Stimulated activated memory B cell treated with anti-CD40 and anti-IgM and Interleukin-4, amounts not matched to agents 10 μg/mL and 1 μg/mL and 100 μg/mL, for 72 hours (primary cell): ENCODE measurements at regions not wholly inside any gene's neighbourhood (a gene's known extent, or its start where the extent isn't known, plus 50 kb on each side); places are given as distances from the start of the nearest gene placed in this dataset.
"Not testable (repeated sequence)": the region's sequence is repeated elsewhere in the genome, so short reads cannot be mapped to it uniquely, and the experiment has no call there.

Experiments used
- ATAC-seq: fragments of 150-1000 bp; cut with Tn5 transposase; 2 replicates; pipeline ENCODE4 v1.10.0; 2021
- H3K27ac Mint-ChIP-seq: one replicate; pipeline ENCODE4 v1.8.0; 2022; ENCODE audit warnings: mild to moderate bottlenecking, mixed read lengths
- H3K27me3 Mint-ChIP-seq: one replicate; pipeline ENCODE4 v1.8.0; 2022; ENCODE audit warnings: mixed read lengths
- H3K36me3 Mint-ChIP-seq: one replicate; pipeline ENCODE4 v1.8.0; 2022; ENCODE audit warnings: mixed read lengths
- H3K4me1 Mint-ChIP-seq: one replicate; pipeline ENCODE4 v1.8.0; 2022; ENCODE audit warnings: mixed read lengths
- H3K4me3 Mint-ChIP-seq: one replicate; pipeline ENCODE4 v1.8.0; 2022; ENCODE audit warnings: mild to moderate bottlenecking, moderate library complexity, mixed read lengths
- H3K9me3 Mint-ChIP-seq: one replicate; pipeline ENCODE4 v1.8.0; 2022; ENCODE audit warnings: mixed read lengths

DNA sequence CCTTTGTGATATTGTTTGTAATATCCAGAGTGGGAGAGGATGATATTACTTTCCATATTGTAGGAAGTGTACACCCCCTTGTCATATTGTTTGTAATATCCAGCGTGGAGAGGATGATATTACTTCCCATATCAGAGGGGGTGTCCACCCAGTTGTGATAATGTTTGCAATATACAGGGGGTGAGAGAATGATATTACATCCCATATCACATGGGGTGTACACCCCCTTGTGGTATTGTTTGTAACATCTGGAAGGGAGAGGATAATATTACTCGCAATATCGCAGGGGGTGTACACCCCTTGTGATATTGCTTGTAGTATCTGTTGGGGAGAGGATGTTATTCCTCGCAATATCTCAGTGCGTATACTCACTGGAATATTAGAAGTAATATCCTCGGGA, 61.5 kb downstream of the PRSS23 start:
- H3K9me3 Mint-ChIP-seq: no peaks in the 10 kb centered on the region
- no peak overlapping the region for H3K4me3 Mint-ChIP-seq
- no peak for ATAC-seq
- no peaks in the 10 kb centered on the region for H3K36me3 Mint-ChIP-seq
- peaks cover 34% of the 10 kb centered on the region for H3K27me3 Mint-ChIP-seq
- no peaks in the 10 kb centered on the region for H3K4me1 Mint-ChIP-seq
- no peak overlapping the region for H3K27ac Mint-ChIP-seq

- peaks cover 24% of the 10 kb centered on the region for H3K27me3 Mint-ChIP-seq
- ATAC-seq: no peak
- H3K27ac Mint-ChIP-seq: no peak overlapping the region
- no peaks in the 10 kb centered on the region for H3K4me1 Mint-ChIP-seq
- no peak overlapping the region for H3K4me3 Mint-ChIP-seq
- no peaks in the 10 kb centered on the region for H3K9me3 Mint-ChIP-seq
- H3K36me3 Mint-ChIP-seq: no peaks in the 10 kb centered on the region
Measured at GRCh38 chr11:86863476-86863875, 63.1 kb downstream of the PRSS23 start.

GRCh38 chr11:86865436-86865835, 65.1 kb downstream of the PRSS23 start:
- H3K36me3 Mint-ChIP-seq: no peaks in the 10 kb centered on the region
- no peaks in the 10 kb centered on the region for H3K4me1 Mint-ChIP-seq
- ATAC-seq: no peak
- no peak overlapping the region for H3K4me3 Mint-ChIP-seq
- H3K27me3 Mint-ChIP-seq: peaks cover 4% of the 10 kb centered on the region
- no peaks in the 10 kb centered on the region for H3K9me3 Mint-ChIP-seq
- H3K27ac Mint-ChIP-seq: no peak overlapping the region

- H3K27ac Mint-ChIP-seq: no peak overlapping the region
- no peak for ATAC-seq
Measured at GRCh38 chr11:86869531-86869930, 69.2 kb downstream of the PRSS23 start.

GRCh38 chr11:86869966-86870570, 69.7 kb downstream of the PRSS23 start:
- Mint-ChIP-seq H3K4me1 (no peaks in the 10 kb centered on the region), H3K27me3 (no peaks in the 10 kb centered on the region), H3K9me3 (no peaks in the 10 kb centered on the region), H3K4me3 (no peak overlapping the region), H3K36me3 (no peaks in the 10 kb centered on the region), H3K27ac (no peak overlapping the region)
- peak; percentile 45 for ATAC-seq

More at GRCh38 chr11:86869531-86869930, 69.2 kb downstream of the PRSS23 start:
- no peak overlapping the region for H3K4me3 Mint-ChIP-seq
- no peaks in the 10 kb centered on the region for H3K36me3 Mint-ChIP-seq
- no peaks in the 10 kb centered on the region for H3K27me3 Mint-ChIP-seq
- H3K9me3 Mint-ChIP-seq: no peaks in the 10 kb centered on the region
- H3K4me1 Mint-ChIP-seq: no peaks in the 10 kb centered on the region

- H3K9me3 Mint-ChIP-seq: no peaks in the 10 kb centered on the region
- H3K4me1 Mint-ChIP-seq: no peaks in the 10 kb centered on the region
- no peaks in the 10 kb centered on the region for H3K36me3 Mint-ChIP-seq
- no peak overlapping the region for H3K4me3 Mint-ChIP-seq
- no peak overlapping the region for H3K27ac Mint-ChIP-seq
- no peaks in the 10 kb centered on the region for H3K27me3 Mint-ChIP-seq
- no peak for ATAC-seq
Measured at GRCh38 chr11:86873573-86874083, 73.3 kb downstream of the PRSS23 start.

- H3K27ac Mint-ChIP-seq: no peak overlapping the region
- H3K27me3 Mint-ChIP-seq: no peaks in the 10 kb centered on the region
- H3K36me3 Mint-ChIP-seq: no peaks in the 10 kb centered on the region
- ATAC-seq: peak; percentile 51
- no peaks in the 10 kb centered on the region for H3K9me3 Mint-ChIP-seq
- H3K4me1 Mint-ChIP-seq: no peaks in the 10 kb centered on the region
- no peak overlapping the region for H3K4me3 Mint-ChIP-seq
Measured at GRCh38 chr11:86874304-86875056, 74.1 kb downstream of the PRSS23 start.

GRCh38 chr11:86876716-86877234, 76.4 kb downstream of the PRSS23 start:
- Mint-ChIP-seq H3K9me3 (no peaks in the 10 kb centered on the region), H3K36me3 (no peaks in the 10 kb centered on the region), H3K4me1 (no peaks in the 10 kb centered on the region), H3K4me3 (no peak overlapping the region), H3K27me3 (no peaks in the 10 kb centered on the region), H3K27ac (no peak overlapping the region)
- no peak for ATAC-seq

DNA sequence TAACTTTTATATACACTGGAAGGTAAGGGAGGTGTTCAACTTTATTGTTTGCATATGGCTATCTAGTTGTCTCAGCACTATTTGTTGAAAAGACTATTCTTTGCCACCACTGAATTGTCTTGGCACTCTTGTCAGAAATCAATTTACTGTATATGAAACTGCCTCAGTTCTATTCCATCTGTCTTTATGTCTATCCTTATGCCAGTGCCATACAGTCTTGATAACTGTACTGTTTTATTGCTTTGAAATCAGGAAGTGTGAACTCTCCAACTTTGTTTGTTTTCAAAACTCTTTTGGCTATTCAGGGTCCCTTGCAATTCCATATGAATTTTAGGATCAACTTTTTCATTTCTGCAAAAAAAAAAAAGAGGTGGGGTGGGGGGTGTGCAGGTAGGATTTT, 77.2 kb downstream of the PRSS23 start:
- no peak for ATAC-seq
- no peaks in the 10 kb centered on the region for H3K4me1 Mint-ChIP-seq

DNA sequence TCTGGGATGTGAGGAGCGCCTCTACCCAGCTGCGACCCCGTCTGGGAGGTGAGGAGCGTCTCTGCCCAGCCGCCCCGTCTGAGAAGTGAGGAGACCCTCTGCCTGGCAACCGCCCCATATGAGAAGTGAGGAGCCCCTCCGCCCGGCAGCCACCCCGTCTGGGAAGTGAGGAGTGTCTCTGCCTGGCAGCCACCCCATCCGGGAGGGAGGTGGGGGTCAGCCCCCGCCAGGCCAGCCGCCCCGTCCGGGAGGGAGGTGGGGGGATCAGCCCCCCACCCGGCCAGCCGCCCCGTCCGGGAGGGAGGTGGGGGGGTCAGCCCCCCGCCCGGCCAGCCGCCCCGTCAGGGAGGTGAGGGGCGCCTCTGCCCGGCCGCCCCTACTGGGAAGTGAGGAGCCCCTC, 76.0 kb downstream of the FZD4 start:
- H3K27me3 Mint-ChIP-seq: peaks cover 14% of the 10 kb centered on the region
- not testable (repeated sequence) for H3K4me3 Mint-ChIP-seq, ATAC-seq, H3K4me1 Mint-ChIP-seq, H3K9me3 Mint-ChIP-seq, H3K27ac Mint-ChIP-seq, H3K36me3 Mint-ChIP-seq

More for the DNA sequence above, 77.2 kb downstream of the PRSS23 start:
- no peaks in the 10 kb centered on the region for H3K27me3 Mint-ChIP-seq
- no peaks in the 10 kb centered on the region for H3K36me3 Mint-ChIP-seq
- no peaks in the 10 kb centered on the region for H3K9me3 Mint-ChIP-seq
- H3K4me3 Mint-ChIP-seq: no peak overlapping the region
- no peak overlapping the region for H3K27ac Mint-ChIP-seq

- no peak overlapping the region for H3K4me3 Mint-ChIP-seq
- ATAC-seq: no peak
- peaks cover 22% of the 10 kb centered on the region for H3K27me3 Mint-ChIP-seq
- no peak overlapping the region for H3K27ac Mint-ChIP-seq
- H3K9me3 Mint-ChIP-seq: no peaks in the 10 kb centered on the region
- H3K36me3 Mint-ChIP-seq: no peaks in the 10 kb centered on the region
- no peaks in the 10 kb centered on the region for H3K4me1 Mint-ChIP-seq
Measured at GRCh38 chr11:86885311-86885710, 69.9 kb downstream of the FZD4 start.

DNA sequence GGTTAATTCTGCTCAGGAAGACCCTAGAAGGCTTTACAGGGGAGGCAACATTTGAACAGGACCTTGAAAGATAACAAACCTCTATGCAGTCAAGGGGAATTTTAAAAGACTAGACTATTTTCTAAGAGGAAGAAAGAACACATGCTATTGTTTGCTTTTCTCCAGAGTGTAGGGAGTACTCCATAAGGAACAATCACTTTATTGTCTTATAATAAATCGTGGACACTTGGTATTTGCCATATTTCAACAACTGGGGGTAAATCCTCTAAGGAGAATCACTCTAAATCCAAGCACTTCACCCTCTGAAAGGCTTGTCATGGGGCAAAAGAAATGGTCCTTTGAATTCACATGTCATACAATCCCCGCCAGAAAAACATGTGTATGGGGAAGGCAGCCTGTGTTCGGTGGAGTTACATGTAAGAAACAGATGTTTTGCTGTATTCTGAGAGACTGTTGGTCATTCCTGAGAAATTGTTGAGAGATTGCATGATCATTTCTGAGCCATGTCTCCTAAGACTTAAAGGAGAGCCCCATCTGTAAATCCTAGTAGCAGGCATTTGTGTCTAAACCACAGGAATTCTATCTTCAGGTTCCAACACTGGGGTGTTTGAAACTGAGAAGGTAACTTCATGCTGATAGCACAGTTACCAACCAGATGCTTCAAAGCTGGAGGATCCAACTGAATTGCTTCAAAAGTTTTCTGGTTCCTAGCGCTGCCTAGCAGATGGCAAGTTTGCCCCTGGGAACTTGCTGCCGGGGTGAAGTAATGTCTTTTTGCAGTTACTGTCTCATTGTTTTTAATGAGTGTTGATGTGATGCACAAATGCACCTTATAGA, 66.8 kb downstream of the FZD4 start:
- ATAC-seq: no peak
- no peaks in the 10 kb centered on the region for H3K36me3 Mint-ChIP-seq
- peaks cover 17% of the 10 kb centered on the region for H3K27me3 Mint-ChIP-seq
- no peaks in the 10 kb centered on the region for H3K4me1 Mint-ChIP-seq
- H3K9me3 Mint-ChIP-seq: no peaks in the 10 kb centered on the region
- H3K4me3 Mint-ChIP-seq: no peak overlapping the region
- no peak overlapping the region for H3K27ac Mint-ChIP-seq

- Mint-ChIP-seq H3K4me1 (no peaks in the 10 kb centered on the region), H3K27ac (no peak overlapping the region), H3K36me3 (no peaks in the 10 kb centered on the region), H3K4me3 (no peak overlapping the region), H3K9me3 (no peaks in the 10 kb centered on the region), H3K27me3 (peaks cover 11% of the 10 kb centered on the region)
- ATAC-seq: no peak
Measured at GRCh38 chr11:86889001-86889341, 66.2 kb downstream of the FZD4 start.

- H3K9me3 Mint-ChIP-seq: no peaks in the 10 kb centered on the region
Measured at GRCh38 chr11:86891036-86891435, 64.2 kb downstream of the FZD4 start.

GRCh38 chr11:86893235-86893634, 62.0 kb downstream of the FZD4 start:
- H3K36me3 Mint-ChIP-seq: no peaks in the 10 kb centered on the region
- no peak for ATAC-seq
- no peak overlapping the region for H3K4me3 Mint-ChIP-seq
- no peaks in the 10 kb centered on the region for H3K4me1 Mint-ChIP-seq
- H3K9me3 Mint-ChIP-seq: no peaks in the 10 kb centered on the region
- no peak overlapping the region for H3K27ac Mint-ChIP-seq
- no peaks in the 10 kb centered on the region for H3K27me3 Mint-ChIP-seq

More at GRCh38 chr11:86891036-86891435, 64.2 kb downstream of the FZD4 start:
- H3K4me1 Mint-ChIP-seq: no peaks in the 10 kb centered on the region
- no peak overlapping the region for H3K4me3 Mint-ChIP-seq
- no peaks in the 10 kb centered on the region for H3K36me3 Mint-ChIP-seq
- no peaks in the 10 kb centered on the region for H3K27me3 Mint-ChIP-seq
- no peak for ATAC-seq
- H3K27ac Mint-ChIP-seq: no peak overlapping the region
